ENCODE measurements at regions not wholly inside any gene's neighbourhood (a gene's known extent, or its start where the extent isn't known, plus 50 kb on each side); places are given as distances from the start of the nearest gene placed in this dataset.

DNA sequence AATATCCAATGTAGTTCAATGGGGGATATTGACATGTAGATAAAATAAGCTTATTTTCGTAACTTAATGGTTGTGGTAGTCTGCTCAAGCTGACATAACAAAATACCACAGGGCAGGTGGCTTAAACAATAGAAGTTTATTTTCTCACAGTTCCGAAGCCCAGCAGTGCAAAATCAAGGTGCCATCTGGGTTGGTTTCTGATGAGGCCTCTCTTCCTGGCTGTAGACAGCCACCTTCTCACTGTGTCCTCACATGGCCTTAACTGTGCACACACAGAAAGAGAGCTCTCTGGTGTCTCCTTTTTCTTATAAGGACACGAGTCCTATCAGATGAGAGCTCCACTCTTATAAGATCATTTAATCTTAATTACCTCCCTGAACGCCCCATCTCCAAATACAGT, 64.8 kb upstream of the IPO9 start:
- TF ChIP-seq, protein P1, sequence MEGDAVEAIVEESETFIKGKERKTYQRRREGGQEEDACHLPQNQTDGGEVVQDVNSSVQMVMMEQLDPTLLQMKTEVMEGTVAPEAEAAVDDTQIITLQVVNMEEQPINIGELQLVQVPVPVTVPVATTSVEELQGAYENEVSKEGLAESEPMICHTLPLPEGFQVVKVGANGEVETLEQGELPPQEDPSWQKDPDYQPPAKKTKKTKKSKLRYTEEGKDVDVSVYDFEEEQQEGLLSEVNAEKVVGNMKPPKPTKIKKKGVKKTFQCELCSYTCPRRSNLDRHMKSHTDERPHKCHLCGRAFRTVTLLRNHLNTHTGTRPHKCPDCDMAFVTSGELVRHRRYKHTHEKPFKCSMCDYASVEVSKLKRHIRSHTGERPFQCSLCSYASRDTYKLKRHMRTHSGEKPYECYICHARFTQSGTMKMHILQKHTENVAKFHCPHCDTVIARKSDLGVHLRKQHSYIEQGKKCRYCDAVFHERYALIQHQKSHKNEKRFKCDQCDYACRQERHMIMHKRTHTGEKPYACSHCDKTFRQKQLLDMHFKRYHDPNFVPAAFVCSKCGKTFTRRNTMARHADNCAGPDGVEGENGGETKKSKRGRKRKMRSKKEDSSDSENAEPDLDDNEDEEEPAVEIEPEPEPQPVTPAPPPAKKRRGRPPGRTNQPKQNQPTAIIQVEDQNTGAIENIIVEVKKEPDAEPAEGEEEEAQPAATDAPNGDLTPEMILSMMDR (IDR thresholded peaks at IDR 0.05; ENCODE audit: unreplicated experiment) = no peak
- no peaks in the 10 kb centered on the region for H3K36me3 Mint-ChIP-seq (ENCODE audit: low read depth, unreplicated experiment)
- H3K4me1 Mint-ChIP-seq (ENCODE audit: unreplicated experiment) = peaks cover 29% of the 10 kb centered on the region
- no peaks in the 10 kb centered on the region for H3K9me3 Mint-ChIP-seq (ENCODE audit: unreplicated experiment)
- H3K27me3 Mint-ChIP-seq (ENCODE audit: unreplicated experiment) = peaks cover 4% of the 10 kb centered on the region
- H3K27ac Mint-ChIP-seq (ENCODE audit: unreplicated experiment) = peak overlapping the region; percentile 15
- no peak overlapping the region for H3K4me3 Mint-ChIP-seq (ENCODE audit: unreplicated experiment)
- DNase-seq (ENCODE audit: low spot score) = no peak

GRCh38 chr1:201764579-201764978, 64.4 kb upstream of the IPO9 start:
- no peaks in the 10 kb centered on the region for H3K36me3 Mint-ChIP-seq (ENCODE audit: low read depth, unreplicated experiment)
- H3K27me3 Mint-ChIP-seq (ENCODE audit: unreplicated experiment) = peaks cover 4% of the 10 kb centered on the region
- H3K4me3 Mint-ChIP-seq (ENCODE audit: unreplicated experiment) = no peak overlapping the region
- H3K27ac Mint-ChIP-seq (ENCODE audit: unreplicated experiment) = peak overlapping the region; percentile 15
- TF ChIP-seq, protein P1 (IDR thresholded peaks at IDR 0.05; ENCODE audit: unreplicated experiment) = no peak
- H3K9me3 Mint-ChIP-seq (ENCODE audit: unreplicated experiment) = no peaks in the 10 kb centered on the region
- peaks cover 29% of the 10 kb centered on the region for H3K4me1 Mint-ChIP-seq (ENCODE audit: unreplicated experiment)
- no peak for DNase-seq (ENCODE audit: low spot score)

- H3K4me3 Mint-ChIP-seq (ENCODE audit: unreplicated experiment) = no peak overlapping the region
- no peaks in the 10 kb centered on the region for H3K9me3 Mint-ChIP-seq (ENCODE audit: unreplicated experiment)
- TF ChIP-seq, protein P1 (IDR thresholded peaks at IDR 0.05; ENCODE audit: unreplicated experiment) = no peak
- no peak for DNase-seq (ENCODE audit: low spot score)
- peaks cover 21% of the 10 kb centered on the region for H3K4me1 Mint-ChIP-seq (ENCODE audit: unreplicated experiment)
- peaks cover 6% of the 10 kb centered on the region for H3K36me3 Mint-ChIP-seq (ENCODE audit: low read depth, unreplicated experiment)
- no peak overlapping the region for H3K27ac Mint-ChIP-seq (ENCODE audit: unreplicated experiment)
- H3K27me3 Mint-ChIP-seq (ENCODE audit: unreplicated experiment) = peaks cover 4% of the 10 kb centered on the region
These were observed 62.7 kb upstream of the IPO9 start for GRCh38 chr1:201766131-201766866.

DNA sequence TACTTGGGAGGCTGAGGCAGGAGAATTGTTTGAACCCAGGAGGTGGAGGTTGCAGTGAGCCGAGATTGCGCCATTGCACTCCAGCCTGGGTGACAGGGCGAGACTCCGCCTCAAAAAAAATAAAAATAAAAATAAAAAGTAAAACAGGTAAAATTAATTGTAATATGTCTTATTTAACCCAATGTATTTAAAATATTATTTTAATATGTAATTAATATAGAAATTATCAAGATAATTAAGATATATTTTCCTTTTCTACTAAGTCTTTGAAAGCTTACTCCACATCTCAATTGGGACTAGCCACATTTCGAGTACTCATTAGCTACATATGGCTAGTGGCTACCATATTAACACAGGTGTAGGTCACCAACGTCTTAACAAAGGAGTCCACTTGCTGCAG, 61.6 kb upstream of the IPO9 start:
- TF ChIP-seq, protein P1 (IDR thresholded peaks at IDR 0.05; ENCODE audit: unreplicated experiment) = no peak
- H3K4me1 Mint-ChIP-seq (ENCODE audit: unreplicated experiment) = peaks cover 21% of the 10 kb centered on the region
- H3K9me3 Mint-ChIP-seq (ENCODE audit: unreplicated experiment) = no peaks in the 10 kb centered on the region
- H3K27me3 Mint-ChIP-seq (ENCODE audit: unreplicated experiment) = peaks cover 2% of the 10 kb centered on the region
- H3K27ac Mint-ChIP-seq (ENCODE audit: unreplicated experiment) = no peak overlapping the region
- H3K36me3 Mint-ChIP-seq (ENCODE audit: low read depth, unreplicated experiment) = peaks cover 6% of the 10 kb centered on the region
- DNase-seq (ENCODE audit: low spot score) = no peak
- no peak overlapping the region for H3K4me3 Mint-ChIP-seq (ENCODE audit: unreplicated experiment)

- Mint-ChIP-seq H3K4me1 (ENCODE audit: unreplicated experiment) (peaks cover 7% of the 10 kb centered on the region), H3K4me3 (ENCODE audit: unreplicated experiment) (no peak overlapping the region), H3K9me3 (ENCODE audit: unreplicated experiment) (no peaks in the 10 kb centered on the region), H3K27me3 (ENCODE audit: unreplicated experiment) (no peaks in the 10 kb centered on the region), H3K27ac (ENCODE audit: unreplicated experiment) (no peak overlapping the region), H3K36me3 (ENCODE audit: low read depth, unreplicated experiment) (peaks cover 6% of the 10 kb centered on the region)
- TF ChIP-seq, protein P1 (IDR thresholded peaks at IDR 0.05; ENCODE audit: unreplicated experiment) = no peak
- DNase-seq (ENCODE audit: low spot score) = no peak
These were observed 59.9 kb upstream of the IPO9 start for GRCh38 chr1:201769072-201769471.
